Esophagus muscularis mucosa (tissue), 3 donors: ENCODE measurements at regions not wholly inside any gene's neighbourhood (a gene's known extent, or its start where the extent isn't known, plus 50 kb on each side); places are given as distances from the start of the nearest gene placed in this dataset.

ENCODE experiments used
- CTCF ChIP-seq, 3 experiments: fragments of 200-600 bp in 2 of 3; fragments of 450-650 bp in 1 of 3; sonication (generic) in 2 of 3; IDR thresholded peaks; one replicate each; pipeline ENCODE4 v1.5.1; 2017 to 2019; ENCODE audit warnings: antibody characterized with exemption in 3 of 3, mild to moderate bottlenecking in 2 of 3, moderate library complexity in 1 of 3
- POLR2A ChIP-seq: fragments of 450-650 bp; IDR thresholded peaks from one replicate; pipeline ENCODE4 v1.6.1; 2017; ENCODE audit warnings: antibody characterized with exemption, moderate library complexity, mild to moderate bottlenecking, low read depth
- POLR2AphosphoS5 ChIP-seq, 2 donors: sonication (generic); formaldehyde crosslinking; IDR thresholded peaks; one replicate each; pipeline ENCODE4 v1.6.1; 2017; ENCODE audit warnings: antibody characterized with exemption in 2 of 2

- TF ChIP-seq CTCF (IDR thresholded peaks at IDR 0.05): no peak
- no peak for TF ChIP-seq POLR2AphosphoS5 (IDR thresholded peaks at IDR 0.05)
- TF ChIP-seq POLR2A: no peak
Measured at GRCh38 chr22:49024775-49025440, 802.8 kb downstream of the BRD1 start.
